MCF 10A (cell line): ENCODE measurements at regions not wholly inside any gene's neighbourhood (a gene's known extent, or its start where the extent isn't known, plus 50 kb on each side); places are given as distances from the start of the nearest gene placed in this dataset.

Experiments used
- BruUV-seq: library from RNA; stranded (reverse); fragments of 400-500 nt; replicated peaks from 2 replicates; lab custom pipeline; 2021; lab: Mats Ljungman, UMichigan
- CTCF ChIA-PET: fragments of 300-600 bp; sonication (Branson Sonifier 250); formaldehyde crosslinking; extraction: SDS; loops from one replicate; lab custom pipeline; 2021; ENCODE audit warnings: antibody characterized with exemption, inconsistent platforms; lab: Yijun Ruan, JAX
- POLR2A ChIA-PET: fragments of 300-600, 350-650 bp; sonication (Branson Sonifier 250); formaldehyde crosslinking; extraction: SDS; loops from one replicate; lab custom pipeline; 2020; ENCODE audit warnings: antibody characterized with exemption, inconsistent platforms; lab: Yijun Ruan, JAX
- DNase-seq: peaks from one replicate; pipeline ENCODE4 v3.0.0-alpha.2; 2018; ENCODE audit not compliant: unreplicated experiment
- H3K27ac Mint-ChIP-seq: one replicate; pipeline ENCODE4 v1.8.0; 2022; ENCODE audit warnings: mild to moderate bottlenecking, low read depth, mixed read lengths; ENCODE audit not compliant: unreplicated experiment
- H3K27me3 Mint-ChIP-seq: one replicate; pipeline ENCODE4 v1.8.0; 2022; ENCODE audit warnings: mixed read lengths; ENCODE audit not compliant: insufficient read depth, unreplicated experiment
- H3K36me3 Mint-ChIP-seq: one replicate; pipeline ENCODE4 v1.8.0; 2022; ENCODE audit warnings: mild to moderate bottlenecking, moderate library complexity, mixed read lengths; ENCODE audit not compliant: insufficient read depth, unreplicated experiment
- H3K4me1 Mint-ChIP-seq: one replicate; pipeline ENCODE4 v1.8.0; 2022; ENCODE audit warnings: mixed read lengths; ENCODE audit not compliant: insufficient read depth, unreplicated experiment
- H3K4me3 Mint-ChIP-seq: one replicate; pipeline ENCODE4 v1.8.0; 2022; ENCODE audit warnings: mild to moderate bottlenecking, moderate library complexity, mixed read lengths; ENCODE audit not compliant: unreplicated experiment
- H3K9me3 Mint-ChIP-seq: one replicate; pipeline ENCODE4 v1.8.0; 2022; ENCODE audit warnings: mixed read lengths; ENCODE audit not compliant: unreplicated experiment
- intact Hi-C: fragments of 100-400 bp; cut with micrococcal nuclease; formaldehyde crosslinking; loops from 2 replicates; pipeline ENCODE4 v1.14.1; 2022
- TF ChIP-seq, protein P1 (sequence below): fragments of 200-600 bp; IDR thresholded peaks from one replicate; pipeline ENCODE4 v1.8.0; 2022; ENCODE audit warnings: antibody characterized with exemption, mild to moderate bottlenecking; ENCODE audit not compliant: unreplicated experiment

DNA sequence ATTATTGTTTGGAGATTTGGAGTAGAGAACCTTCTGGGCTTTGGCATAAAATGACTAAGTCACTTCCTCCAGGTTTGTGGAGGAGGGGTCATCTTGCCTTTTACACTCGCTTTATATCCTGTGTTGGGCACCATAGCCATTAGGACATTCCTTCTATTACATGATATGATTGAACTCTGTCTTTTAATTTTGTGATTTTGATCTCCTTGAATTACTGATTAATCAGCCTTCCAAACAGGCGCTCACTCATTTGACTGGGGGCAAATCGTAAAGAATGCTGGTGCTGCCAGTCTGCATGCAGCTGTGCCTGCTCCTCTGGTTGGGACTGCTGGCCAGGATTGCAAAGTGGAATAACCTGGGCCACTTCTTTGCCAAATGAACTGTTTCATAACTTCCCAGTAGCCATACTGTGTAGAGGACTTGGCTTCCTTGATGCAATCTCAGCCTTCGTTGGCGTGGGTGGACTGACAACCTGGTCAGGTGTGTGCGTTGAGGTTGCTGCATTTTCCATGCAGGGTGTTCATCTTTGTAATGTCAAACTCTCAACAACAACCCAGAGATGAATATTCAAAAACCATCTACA, 65.9 kb upstream of the RAB11FIP2 start:
- Mint-ChIP-seq H3K27me3 (no peaks in the 10 kb centered on the region), H3K36me3 (no peaks in the 10 kb centered on the region), H3K4me1 (no peaks in the 10 kb centered on the region), H3K27ac (no peak overlapping the region), H3K4me3 (no peak overlapping the region), H3K9me3 (no peaks in the 10 kb centered on the region)
- ChIA-PET POLR2A (no interaction called here), CTCF (interaction anchor here (0.6 kb wide), 1 partner anchor 107 kb away, joined by 3 read pairs; no protein-coding TSS in a partner anchor)
- intact Hi-C loops, result no loop called here
- no TSS peak for BruUV-seq
- TF ChIP-seq, protein P1, sequence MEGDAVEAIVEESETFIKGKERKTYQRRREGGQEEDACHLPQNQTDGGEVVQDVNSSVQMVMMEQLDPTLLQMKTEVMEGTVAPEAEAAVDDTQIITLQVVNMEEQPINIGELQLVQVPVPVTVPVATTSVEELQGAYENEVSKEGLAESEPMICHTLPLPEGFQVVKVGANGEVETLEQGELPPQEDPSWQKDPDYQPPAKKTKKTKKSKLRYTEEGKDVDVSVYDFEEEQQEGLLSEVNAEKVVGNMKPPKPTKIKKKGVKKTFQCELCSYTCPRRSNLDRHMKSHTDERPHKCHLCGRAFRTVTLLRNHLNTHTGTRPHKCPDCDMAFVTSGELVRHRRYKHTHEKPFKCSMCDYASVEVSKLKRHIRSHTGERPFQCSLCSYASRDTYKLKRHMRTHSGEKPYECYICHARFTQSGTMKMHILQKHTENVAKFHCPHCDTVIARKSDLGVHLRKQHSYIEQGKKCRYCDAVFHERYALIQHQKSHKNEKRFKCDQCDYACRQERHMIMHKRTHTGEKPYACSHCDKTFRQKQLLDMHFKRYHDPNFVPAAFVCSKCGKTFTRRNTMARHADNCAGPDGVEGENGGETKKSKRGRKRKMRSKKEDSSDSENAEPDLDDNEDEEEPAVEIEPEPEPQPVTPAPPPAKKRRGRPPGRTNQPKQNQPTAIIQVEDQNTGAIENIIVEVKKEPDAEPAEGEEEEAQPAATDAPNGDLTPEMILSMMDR, result no peak
- no peak for DNase-seq

GRCh38 chr10:118110750-118111149, 64.0 kb upstream of the RAB11FIP2 start:
- no peak for DNase-seq
- Mint-ChIP-seq H3K36me3 (no peaks in the 10 kb centered on the region), H3K27me3 (no peaks in the 10 kb centered on the region), H3K4me1 (no peaks in the 10 kb centered on the region), H3K27ac (no peak overlapping the region), H3K4me3 (no peak overlapping the region), H3K9me3 (no peaks in the 10 kb centered on the region)
- ChIA-PET POLR2A (no interaction called here), CTCF (interaction anchor here (0.6 kb wide), 2 partner anchors 117 to 597 kb away, joined by 3 to 4 read pairs; no protein-coding TSS in a partner anchor)
- intact Hi-C loops, result no loop called here
- TF ChIP-seq, protein P1, result no peak
- BruUV-seq, result no TSS peak

GRCh38 chr10:118108194-118109026, 61.7 kb upstream of the RAB11FIP2 start:
- H3K27me3 Mint-ChIP-seq, result no peaks in the 10 kb centered on the region
- intact Hi-C loops, result loop anchor here (5.0 kb wide), 1 partner anchor 571 kb away; no protein-coding TSS in a partner anchor
- no peaks in the 10 kb centered on the region for H3K36me3 Mint-ChIP-seq
- no peaks in the 10 kb centered on the region for H3K9me3 Mint-ChIP-seq
- no peaks in the 10 kb centered on the region for H3K4me1 Mint-ChIP-seq
- ChIA-PET POLR2A (no interaction called here), CTCF (no interaction called here)
- no TSS peak for BruUV-seq
- H3K27ac Mint-ChIP-seq, result no peak overlapping the region
- TF ChIP-seq, protein P1, result no peak
- H3K4me3 Mint-ChIP-seq, result no peak overlapping the region
- no peak for DNase-seq

- Mint-ChIP-seq H3K4me1 (no peaks in the 10 kb centered on the region), H3K9me3 (no peaks in the 10 kb centered on the region), H3K27ac (no peak overlapping the region), H3K27me3 (no peaks in the 10 kb centered on the region), H3K36me3 (no peaks in the 10 kb centered on the region), H3K4me3 (no peak overlapping the region)
- no TSS peak for BruUV-seq
- intact Hi-C loops, result loop anchor here (5.0 kb wide), 1 partner anchor 570 kb away; no protein-coding TSS in a partner anchor
- TF ChIP-seq, protein P1, result no peak
- DNase-seq, result no peak
- CTCF ChIA-PET, result interaction anchor here (0.6 kb wide), 1 partner anchor 126 kb away, joined by 3 read pairs; no protein-coding TSS in a partner anchor
- POLR2A ChIA-PET, result no interaction called here
Observed at GRCh38 chr10:118107541-118107940, 60.8 kb upstream of the RAB11FIP2 start.
